GM18508 (cell line): ENCODE measurements at regions not wholly inside any gene's neighbourhood (a gene's known extent, or its start where the extent isn't known, plus 50 kb on each side); places are given as distances from the start of the nearest gene placed in this dataset.

Experiments used
- ATAC-seq: cut with Tn5 transposase; IDR thresholded peaks from one replicate; pipeline ENCODE4 v1.9.1; 2021; ENCODE audit warnings: moderate number of reproducible peaks; ENCODE audit not compliant: insufficient read depth, unreplicated experiment

GRCh38 chr18:44450226-44450625 is 230.5 kb upstream of the SETBP1 start:
- ATAC-seq: no peak

- no peak for ATAC-seq
These were observed 228.3 kb upstream of the SETBP1 start for GRCh38 chr18:44452346-44452745.

DNA sequence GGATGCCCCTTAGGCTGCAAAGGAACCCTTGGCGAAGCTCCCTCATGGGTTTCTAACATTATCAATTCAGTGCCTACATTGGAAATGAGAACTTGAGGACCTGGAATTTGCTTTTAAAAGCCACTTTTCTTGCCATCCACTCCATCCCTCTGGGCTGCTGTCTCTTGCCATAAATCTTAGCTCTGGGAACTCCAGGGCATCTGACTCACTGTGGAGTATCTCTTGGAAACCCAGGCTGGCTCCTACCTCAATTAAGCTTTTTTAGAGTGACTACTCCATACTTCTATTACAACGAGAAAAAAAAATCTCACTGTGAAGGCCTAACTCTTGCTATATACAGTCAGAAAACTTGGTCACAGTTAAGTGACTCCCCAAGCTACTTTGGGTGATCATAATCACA is 227.2 kb upstream of the SETBP1 start:
- no peak for ATAC-seq

DNA sequence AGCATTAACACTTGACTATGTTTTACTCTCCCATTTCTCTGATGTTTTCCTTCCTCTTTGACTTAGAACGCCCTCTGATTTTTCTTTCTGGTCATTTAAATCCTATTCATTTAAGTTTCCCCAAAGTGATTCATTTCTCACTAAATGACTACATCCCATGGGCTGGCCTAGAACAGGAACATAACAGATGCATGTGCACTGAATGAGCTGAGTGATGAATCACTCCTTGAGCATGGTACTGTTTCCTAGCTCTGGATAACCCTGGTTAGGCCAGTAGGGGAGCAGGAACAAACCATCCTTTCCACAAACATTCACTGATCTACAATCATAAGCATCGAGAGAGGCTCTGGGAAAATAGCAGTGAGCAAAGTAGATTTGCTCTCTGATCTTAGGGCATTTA is 221.9 kb upstream of the SETBP1 start:
- no peak for ATAC-seq

GRCh38 chr18:44464398-44465180 is 216.1 kb upstream of the SETBP1 start:
- ATAC-seq: no peak

GRCh38 chr18:44465381-44465841 is 215.3 kb upstream of the SETBP1 start:
- ATAC-seq: no peak

GRCh38 chr18:44466997-44467396 is 213.7 kb upstream of the SETBP1 start:
- no peak for ATAC-seq

GRCh38 chr18:44467718-44468117 is 213.0 kb upstream of the SETBP1 start:
- no peak for ATAC-seq

DNA sequence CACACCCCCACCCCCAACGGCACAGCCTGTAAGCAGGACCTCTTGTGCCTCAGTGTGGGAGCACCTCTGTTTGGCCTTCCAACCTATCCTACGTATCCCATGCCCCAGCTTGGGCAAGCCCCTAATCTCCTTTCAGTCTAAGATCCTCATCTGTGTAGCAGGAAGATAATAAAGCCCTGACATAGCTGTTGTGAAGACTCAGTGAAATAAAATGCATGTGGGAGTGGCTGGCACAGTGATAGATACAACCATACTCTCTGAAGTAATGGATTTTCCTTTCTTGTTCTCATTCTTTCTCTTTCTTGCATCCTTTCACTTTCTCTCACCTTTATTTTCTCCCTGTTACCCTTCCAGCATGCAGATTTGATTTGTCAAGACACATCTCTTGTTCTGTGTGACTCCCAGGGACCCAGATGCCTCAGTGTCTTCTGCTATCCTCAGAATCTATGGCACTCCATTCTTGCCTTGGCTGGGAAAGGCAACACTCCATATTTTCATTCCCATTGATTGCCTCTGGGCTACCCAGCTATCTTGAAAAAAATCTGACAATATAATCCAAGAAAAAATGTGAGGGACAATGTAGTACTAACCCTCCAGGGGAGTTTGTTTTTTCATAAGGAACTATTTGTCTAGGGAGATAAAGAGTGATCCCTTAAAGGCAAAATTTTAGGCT is 207.2 kb upstream of the SETBP1 start:
- no peak for ATAC-seq

- no peak for ATAC-seq
These were observed 206.6 kb upstream of the SETBP1 start for GRCh38 chr18:44474067-44474411.

DNA sequence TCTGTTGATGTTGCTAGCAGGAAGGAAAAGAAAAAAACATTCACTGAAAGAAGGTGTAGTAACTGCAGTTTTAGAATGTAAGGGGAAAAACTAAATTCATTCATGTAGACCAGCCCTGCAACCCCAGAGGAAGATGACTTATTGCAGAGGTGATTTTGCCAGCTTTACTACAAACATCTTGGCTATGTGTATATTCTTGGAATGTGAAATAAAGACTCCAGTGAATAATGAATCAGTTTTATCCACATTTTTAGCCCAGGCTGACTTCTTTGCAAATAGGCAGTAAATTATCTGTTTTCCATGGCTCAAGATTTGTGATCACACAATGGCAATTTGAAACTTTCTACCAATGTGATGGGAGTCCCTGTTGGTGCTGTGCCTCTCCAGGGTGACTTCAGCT is 206.1 kb upstream of the SETBP1 start:
- no peak for ATAC-seq

GRCh38 chr18:44482761-44483160 is 197.9 kb upstream of the SETBP1 start:
- no peak for ATAC-seq

- no peak for ATAC-seq
These were observed 185.5 kb upstream of the SETBP1 start for GRCh38 chr18:44495151-44495550.

GRCh38 chr18:44497311-44497710 is 183.4 kb upstream of the SETBP1 start:
- no peak for ATAC-seq

- ATAC-seq: no peak
These were observed 182.8 kb upstream of the SETBP1 start for GRCh38 chr18:44497757-44498490.

GRCh38 chr18:44500808-44501610 is 179.7 kb upstream of the SETBP1 start:
- ATAC-seq: no peak

DNA sequence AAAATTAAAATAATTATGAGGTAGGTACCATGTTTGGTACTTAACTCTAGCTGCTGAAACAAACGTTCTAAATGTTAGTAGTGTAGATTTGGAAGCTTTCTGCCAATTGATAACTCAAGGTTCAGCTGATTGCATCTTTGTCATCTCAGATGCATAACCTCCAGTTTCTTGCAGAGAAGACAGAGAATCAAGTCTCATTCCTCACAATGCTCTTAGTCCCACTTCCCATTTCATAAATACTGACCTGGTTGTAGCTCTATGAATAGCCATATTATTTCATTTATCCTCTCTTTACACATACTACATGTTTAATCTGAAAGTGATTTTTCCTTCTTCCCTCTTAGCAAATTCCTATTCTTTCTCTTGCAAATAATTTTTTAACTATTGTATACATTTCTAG is 178.5 kb upstream of the SETBP1 start:
- no peak for ATAC-seq

GRCh38 chr18:44502790-44503189 is 177.9 kb upstream of the SETBP1 start:
- ATAC-seq: no peak

DNA sequence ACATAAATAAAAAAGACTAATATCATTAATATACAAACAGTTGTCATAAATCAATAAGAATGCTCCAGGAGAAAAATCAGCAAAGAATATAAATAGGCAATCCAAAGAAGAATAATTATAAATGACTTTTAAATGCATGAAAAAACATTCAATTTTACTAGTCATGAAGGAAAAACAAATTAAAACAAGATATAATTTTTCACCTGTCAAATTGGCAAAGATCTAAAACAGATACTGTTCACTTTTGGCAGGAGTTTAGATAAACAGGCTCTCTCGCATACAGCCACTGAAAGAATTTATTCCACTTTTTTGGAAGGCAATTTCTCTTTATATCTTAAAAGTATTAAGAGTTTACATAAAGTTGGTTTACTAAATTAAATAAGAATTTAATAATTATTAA is 176.8 kb upstream of the SETBP1 start:
- no peak for ATAC-seq

- peak; percentile 75 for ATAC-seq
These were observed 172.9 kb upstream of the SETBP1 start for GRCh38 chr18:44507729-44508325.
